ENCODE measurements at regions not wholly inside any gene's neighbourhood (a gene's known extent, or its start where the extent isn't known, plus 50 kb on each side); places are given as distances from the start of the nearest gene placed in this dataset.

GRCh38 chr7:85619236-85619635, 432.4 kb upstream of the SEMA3D start:
- TF ChIP-seq CTCF (IDR thresholded peaks at IDR 0.05) (no peak), POLR2A (IDR thresholded peaks at IDR 0.05) (no peak)
